Natural killer cell (primary cell): ENCODE measurements at regions not wholly inside any gene's neighbourhood (a gene's known extent, or its start where the extent isn't known, plus 50 kb on each side); places are given as distances from the start of the nearest gene placed in this dataset.

Experiments
- ATAC-seq, 3 donors: fragments of 150-1000 bp in 2 of 3; fragments of 200-7000 bp in 1 of 3; cut with Tn5 transposase; 1 replicate in 1 of 3; 2 replicates in 2 of 3; pipeline ENCODE4 v1.10.0; 2021; ENCODE audit warnings: mild to moderate bottlenecking in 2 of 3, moderate library complexity in 2 of 3
- DNase-seq, 2 donors: peaks; one replicate each; pipeline versions ENCODE4 v3.0.0 to v3.0.0-alpha.2; 2013 to 2021; ENCODE audit warnings: mixed read lengths in 1 of 2
- H3K27ac ChIP-seq: one replicate; pipeline ENCODE4 v1.5.1; 2013; ENCODE audit warnings: mild to moderate bottlenecking, low read length
- H3K27me3 ChIP-seq: one replicate; pipeline ENCODE4 v1.6.1; 2013; ENCODE audit warnings: low read length; ENCODE audit not compliant: control insufficient read depth, insufficient read depth
- H3K36me3 ChIP-seq: one replicate; pipeline ENCODE4 v1.6.1; 2013; ENCODE audit warnings: low read length; ENCODE audit not compliant: control insufficient read depth, insufficient read depth
- H3K4me1 ChIP-seq: one replicate; pipeline ENCODE4 v1.6.1; 2013; ENCODE audit warnings: low read length; ENCODE audit not compliant: control insufficient read depth, insufficient read depth
- H3K4me3 ChIP-seq: one replicate; pipeline ENCODE4 v1.5.1; 2013; ENCODE audit warnings: low read length
- H3K9me3 ChIP-seq: one replicate; pipeline ENCODE4 v1.6.1; 2013; ENCODE audit warnings: low read length; ENCODE audit not compliant: control insufficient read depth, insufficient read depth
- H3K27ac Mint-ChIP-seq, 2 donors: one replicate each; pipeline ENCODE4 v1.8.0; 2022; ENCODE audit warnings: mild to moderate bottlenecking in 2 of 2, mixed read lengths in 2 of 2, moderate library complexity in 1 of 2
- H3K27me3 Mint-ChIP-seq, 2 donors: one replicate each; pipeline ENCODE4 v1.8.0; 2022; ENCODE audit warnings: low read depth in 2 of 2, mixed read lengths in 2 of 2
- H3K36me3 Mint-ChIP-seq: one replicate; pipeline ENCODE4 v1.8.0; 2022; ENCODE audit warnings: mixed read lengths
- H3K4me1 Mint-ChIP-seq, 2 donors: one replicate each; pipeline ENCODE4 v1.8.0; 2022; ENCODE audit warnings: mixed read lengths in 2 of 2
- H3K4me3 Mint-ChIP-seq: one replicate; pipeline ENCODE4 v1.8.0; 2022; ENCODE audit warnings: mild to moderate bottlenecking, moderate library complexity, mixed read lengths
- H3K9me3 Mint-ChIP-seq, 2 donors: one replicate each; pipeline ENCODE4 v1.8.0; 2022; ENCODE audit warnings: mixed read lengths in 2 of 2
- WGBS: methylation state at CpG from one replicate; pipeline ENCODE4 v1.1.7; 2013; ENCODE audit warnings: missing lambda C conversion rate; ENCODE audit not compliant: insufficient coverage; 5-methylcytosine and 5-hydroxymethylcytosine counted together
- intact Hi-C: fragments of 100-400 bp; cut with micrococcal nuclease; formaldehyde crosslinking; loops from one replicate; pipeline ENCODE4 v1.14.2; 2022
- TF ChIP-seq, protein P1 (sequence below): fragments of 200-600 bp; IDR thresholded peaks from one replicate; pipeline ENCODE4 v1.8.0; 2022; ENCODE audit warnings: antibody characterized with exemption

DNA sequence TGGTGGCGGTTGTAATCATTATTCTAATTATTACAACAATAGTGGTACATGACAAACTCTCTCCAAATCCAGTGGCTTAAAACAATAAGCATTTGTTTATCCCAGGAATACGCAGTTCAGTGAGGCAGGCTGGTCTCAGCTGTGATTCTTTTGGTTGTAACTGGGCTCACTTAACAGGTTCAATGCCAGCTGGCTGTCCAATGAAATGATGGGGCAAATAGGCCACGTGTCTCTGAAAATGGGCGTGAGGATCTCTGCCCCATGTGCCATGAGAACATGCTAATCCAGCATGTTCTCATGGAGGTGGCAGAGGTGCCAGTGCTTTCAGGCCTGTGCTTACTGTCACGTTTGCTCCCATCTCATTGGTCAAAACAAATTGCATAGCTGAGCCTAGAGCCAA, 73.1 kb upstream of the CLMN start:
- no peak for DNase-seq
- H3K4me3 Mint-ChIP-seq: no peak overlapping the region
- no peaks in the 10 kb centered on the region for H3K27me3 ChIP-seq
- H3K27me3 Mint-ChIP-seq: peaks cover 4 to 7% of the 10 kb centered on the region in 2 donors
- H3K4me1 Mint-ChIP-seq: no peaks in the 10 kb centered on the region
- TF ChIP-seq, protein P1, sequence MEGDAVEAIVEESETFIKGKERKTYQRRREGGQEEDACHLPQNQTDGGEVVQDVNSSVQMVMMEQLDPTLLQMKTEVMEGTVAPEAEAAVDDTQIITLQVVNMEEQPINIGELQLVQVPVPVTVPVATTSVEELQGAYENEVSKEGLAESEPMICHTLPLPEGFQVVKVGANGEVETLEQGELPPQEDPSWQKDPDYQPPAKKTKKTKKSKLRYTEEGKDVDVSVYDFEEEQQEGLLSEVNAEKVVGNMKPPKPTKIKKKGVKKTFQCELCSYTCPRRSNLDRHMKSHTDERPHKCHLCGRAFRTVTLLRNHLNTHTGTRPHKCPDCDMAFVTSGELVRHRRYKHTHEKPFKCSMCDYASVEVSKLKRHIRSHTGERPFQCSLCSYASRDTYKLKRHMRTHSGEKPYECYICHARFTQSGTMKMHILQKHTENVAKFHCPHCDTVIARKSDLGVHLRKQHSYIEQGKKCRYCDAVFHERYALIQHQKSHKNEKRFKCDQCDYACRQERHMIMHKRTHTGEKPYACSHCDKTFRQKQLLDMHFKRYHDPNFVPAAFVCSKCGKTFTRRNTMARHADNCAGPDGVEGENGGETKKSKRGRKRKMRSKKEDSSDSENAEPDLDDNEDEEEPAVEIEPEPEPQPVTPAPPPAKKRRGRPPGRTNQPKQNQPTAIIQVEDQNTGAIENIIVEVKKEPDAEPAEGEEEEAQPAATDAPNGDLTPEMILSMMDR: no peak
- H3K36me3 ChIP-seq: no peaks in the 10 kb centered on the region
- H3K36me3 Mint-ChIP-seq: no peaks in the 10 kb centered on the region
- H3K4me1 ChIP-seq: no peaks in the 10 kb centered on the region
- no peak overlapping the region for H3K27ac ChIP-seq
- ATAC-seq: no peak
- intact Hi-C loops: no loop called here
- peaks cover 0 to 4% of the 10 kb centered on the region in 2 donors for H3K9me3 Mint-ChIP-seq
- 90% methylated on average over 5 of the region's 5 CpGs for WGBS
- no peak overlapping the region for H3K27ac Mint-ChIP-seq
- H3K4me3 ChIP-seq: no peak overlapping the region
- no peaks in the 10 kb centered on the region for H3K9me3 ChIP-seq

DNA sequence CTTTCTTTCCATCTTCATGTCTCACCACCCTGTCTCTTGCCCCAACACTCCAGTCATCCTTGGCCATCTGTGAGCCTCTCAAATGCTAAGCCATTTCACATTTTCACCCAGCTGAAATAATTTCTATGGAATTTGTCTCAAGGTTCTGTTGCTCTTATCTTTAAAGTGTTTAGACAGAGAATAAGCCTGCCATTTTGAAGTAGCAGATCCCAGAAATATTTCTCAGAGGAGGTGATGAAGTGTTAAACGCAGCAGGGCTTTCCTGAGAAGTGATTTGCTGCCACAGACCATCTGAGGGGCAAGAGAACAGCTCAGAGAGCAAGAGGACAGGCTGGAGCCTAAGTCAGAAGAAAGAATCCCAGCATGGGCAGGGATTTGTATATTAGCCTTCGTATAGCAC, 71.6 kb upstream of the CLMN start:
- ATAC-seq (no peak), DNase-seq (no peak)
- WGBS: 84% methylated on average over 2 of the region's 2 CpGs
- no peaks in the 10 kb centered on the region for H3K36me3 ChIP-seq
- Mint-ChIP-seq H3K4me3 (no peak overlapping the region), H3K27me3 (peaks cover 4 to 7% of the 10 kb centered on the region in 2 donors), H3K27ac (no peak overlapping the region), H3K4me1 (no peaks in the 10 kb centered on the region), H3K9me3 (peaks cover 0 to 4% of the 10 kb centered on the region in 2 donors), H3K36me3 (no peaks in the 10 kb centered on the region)
- no peaks in the 10 kb centered on the region for H3K4me1 ChIP-seq
- H3K9me3 ChIP-seq: no peaks in the 10 kb centered on the region
- no peaks in the 10 kb centered on the region for H3K27me3 ChIP-seq
- TF ChIP-seq, protein P1: no peak
- H3K27ac ChIP-seq: no peak overlapping the region
- H3K4me3 ChIP-seq: no peak overlapping the region
- intact Hi-C loops: no loop called here

DNA sequence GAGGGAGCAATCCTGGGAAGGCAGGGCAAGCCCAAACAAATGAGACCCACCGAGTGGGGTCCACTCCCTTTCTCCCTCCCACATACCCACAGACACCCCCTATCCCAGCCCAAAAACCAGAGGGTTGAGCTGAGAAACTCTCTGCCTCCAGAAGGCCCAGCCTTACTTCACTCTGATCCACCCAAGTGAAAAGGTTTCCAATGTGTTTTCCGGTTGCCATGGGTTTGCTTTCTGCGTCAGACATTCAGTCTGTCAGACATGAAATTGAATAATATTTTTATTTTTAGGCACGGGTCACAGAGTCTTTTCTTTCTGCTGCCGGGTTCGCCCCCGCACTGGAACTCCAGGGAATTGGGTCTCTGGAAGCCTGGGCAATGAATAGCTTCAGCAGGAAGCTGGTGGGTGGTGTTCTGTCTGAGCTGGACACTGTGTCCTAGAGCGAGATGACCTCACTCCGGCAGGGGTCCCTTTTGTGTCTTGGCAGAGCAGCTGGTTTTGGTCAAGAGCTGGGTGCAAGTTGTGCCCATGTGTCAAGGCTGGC, 69.8 kb upstream of the CLMN start:
- H3K27ac ChIP-seq: no peak overlapping the region
- WGBS: 88% methylated on average over 9 of the region's 9 CpGs
- no peak overlapping the region for H3K4me3 ChIP-seq
- H3K36me3 Mint-ChIP-seq: no peaks in the 10 kb centered on the region
- H3K36me3 ChIP-seq: no peaks in the 10 kb centered on the region
- DNase-seq (no peak), ATAC-seq (no peak)
- intact Hi-C loops: no loop called here
- H3K9me3 ChIP-seq: no peaks in the 10 kb centered on the region
- no peaks in the 10 kb centered on the region for H3K4me1 Mint-ChIP-seq
- TF ChIP-seq, protein P1: no peak
- H3K4me3 Mint-ChIP-seq: no peak overlapping the region
- H3K4me1 ChIP-seq: no peaks in the 10 kb centered on the region
- no peaks in the 10 kb centered on the region for H3K27me3 ChIP-seq
- no peak overlapping the region for H3K27ac Mint-ChIP-seq
- peaks cover 0 to 4% of the 10 kb centered on the region in 2 donors for H3K9me3 Mint-ChIP-seq
- peaks cover 7 to 10% of the 10 kb centered on the region in 2 donors for H3K27me3 Mint-ChIP-seq

DNA sequence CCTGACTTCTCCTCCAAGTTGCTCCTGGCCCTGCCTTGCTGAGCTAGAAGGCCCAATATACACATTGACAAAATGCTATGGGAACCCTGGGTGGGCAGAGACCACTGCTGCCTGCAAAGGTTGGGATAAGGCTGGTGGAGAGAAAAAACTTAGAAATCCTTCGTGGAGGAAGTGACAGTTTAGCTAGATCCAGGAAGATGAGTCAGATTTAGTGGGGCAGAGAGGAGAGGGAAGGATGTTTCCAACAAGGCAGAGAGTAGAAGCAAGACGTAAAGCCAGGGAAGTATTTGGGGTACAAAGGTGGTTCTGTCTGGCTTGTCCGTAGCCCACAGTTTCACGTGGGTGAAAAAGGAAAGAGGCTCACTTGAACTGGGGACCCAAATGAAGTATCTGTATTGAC, 69.0 kb upstream of the CLMN start:
- no peaks in the 10 kb centered on the region for H3K9me3 ChIP-seq
- H3K27ac Mint-ChIP-seq: no peak overlapping the region
- DNase-seq (no peak), ATAC-seq (no peak)
- 74% methylated on average over 4 of the region's 4 CpGs for WGBS
- intact Hi-C loops: no loop called here
- H3K36me3 Mint-ChIP-seq: no peaks in the 10 kb centered on the region
- no peaks in the 10 kb centered on the region for H3K36me3 ChIP-seq
- no peak overlapping the region for H3K4me3 ChIP-seq
- H3K27ac ChIP-seq: no peak overlapping the region
- no peak overlapping the region for H3K4me3 Mint-ChIP-seq
- no peaks in the 10 kb centered on the region for H3K4me1 ChIP-seq
- no peaks in the 10 kb centered on the region for H3K4me1 Mint-ChIP-seq
- no peaks in the 10 kb centered on the region for H3K27me3 ChIP-seq
- no peaks in the 10 kb centered on the region for H3K9me3 Mint-ChIP-seq
- TF ChIP-seq, protein P1: no peak
- H3K27me3 Mint-ChIP-seq: peaks cover 6 to 7% of the 10 kb centered on the region in 2 donors
